ENCODE measurements at regions not wholly inside any gene's neighbourhood (a gene's known extent, or its start where the extent isn't known, plus 50 kb on each side); places are given as distances from the start of the nearest gene placed in this dataset.

GRCh38 chr7:35356495-35356894 is 102.6 kb upstream of the TBX20 start:
- no peak for DNase-seq (ENCODE audit: low read depth)
- no peak overlapping the region for H3K4me3 ChIP-seq (ENCODE audit: low read length)
- no peak for TF ChIP-seq CTCF (conservative IDR thresholded peaks at IDR 0.05; ENCODE audit: low read length)

- TF ChIP-seq CTCF (conservative IDR thresholded peaks at IDR 0.05; ENCODE audit: low read length), result no peak
- H3K4me3 ChIP-seq (ENCODE audit: low read length), result no peak overlapping the region
- no peak for DNase-seq (ENCODE audit: low read depth)
Measured at GRCh38 chr7:35355911-35356310, 102.0 kb upstream of the TBX20 start.

GRCh38 chr7:35355199-35355598 is 101.3 kb upstream of the TBX20 start:
- DNase-seq (ENCODE audit: low read depth), result no peak
- TF ChIP-seq CTCF (conservative IDR thresholded peaks at IDR 0.05; ENCODE audit: low read length), result no peak
- H3K4me3 ChIP-seq (ENCODE audit: low read length), result no peak overlapping the region

GRCh38 chr7:35353481-35353880 is 99.6 kb upstream of the TBX20 start:
- H3K4me3 ChIP-seq (ENCODE audit: low read length), result no peak overlapping the region
- no peak for DNase-seq (ENCODE audit: low read depth)
- no peak for TF ChIP-seq CTCF (conservative IDR thresholded peaks at IDR 0.05; ENCODE audit: low read length)

GRCh38 chr7:35351466-35351865 is 97.6 kb upstream of the TBX20 start:
- no peak for TF ChIP-seq CTCF (conservative IDR thresholded peaks at IDR 0.05; ENCODE audit: low read length)
- no peak overlapping the region for H3K4me3 ChIP-seq (ENCODE audit: low read length)
- DNase-seq (ENCODE audit: low read depth), result no peak

GRCh38 chr7:35348611-35349400 is 94.9 kb upstream of the TBX20 start:
- DNase-seq (ENCODE audit: low read depth), result no peak
- no peak for TF ChIP-seq CTCF (conservative IDR thresholded peaks at IDR 0.05; ENCODE audit: low read length)
- no peak overlapping the region for H3K4me3 ChIP-seq (ENCODE audit: low read length)

- no peak overlapping the region for H3K4me3 ChIP-seq (ENCODE audit: low read length)
- DNase-seq (ENCODE audit: low read depth), result no peak
- TF ChIP-seq CTCF (conservative IDR thresholded peaks at IDR 0.05; ENCODE audit: low read length), result no peak
Measured at GRCh38 chr7:35342786-35343185, 88.9 kb upstream of the TBX20 start.
